Activated T-cell treated with anti-CD3 and anti-CD28 coated beads, Interleukin-2, amount 50 U/mL, for 1 hour (primary cell): ENCODE measurements at regions not wholly inside any gene's neighbourhood (a gene's known extent, or its start where the extent isn't known, plus 50 kb on each side); places are given as distances from the start of the nearest gene placed in this dataset.

Source experiments
- DNase-seq: peaks from one replicate; pipeline ENCODE4 v3.0.0-alpha.2; 2020

DNA sequence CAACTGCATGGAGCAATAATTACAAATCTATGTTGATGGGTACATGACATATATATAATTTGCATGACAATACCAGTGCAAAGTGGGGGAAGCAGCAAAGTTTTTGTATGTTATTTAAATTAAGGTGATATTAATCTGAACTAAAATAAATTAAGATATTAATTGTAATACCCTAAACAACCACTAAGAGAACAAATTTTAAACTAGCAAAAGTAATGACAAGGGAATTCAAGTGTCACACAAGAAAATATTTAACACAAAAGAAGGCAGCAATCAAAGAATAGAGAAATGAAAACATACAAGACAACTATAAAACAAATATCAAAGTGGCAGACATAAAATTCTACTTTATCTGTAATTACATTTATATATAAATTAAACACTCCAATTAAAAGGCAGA lies 2003.4 kb downstream of the MAT2B start:
- no peak for DNase-seq

DNA sequence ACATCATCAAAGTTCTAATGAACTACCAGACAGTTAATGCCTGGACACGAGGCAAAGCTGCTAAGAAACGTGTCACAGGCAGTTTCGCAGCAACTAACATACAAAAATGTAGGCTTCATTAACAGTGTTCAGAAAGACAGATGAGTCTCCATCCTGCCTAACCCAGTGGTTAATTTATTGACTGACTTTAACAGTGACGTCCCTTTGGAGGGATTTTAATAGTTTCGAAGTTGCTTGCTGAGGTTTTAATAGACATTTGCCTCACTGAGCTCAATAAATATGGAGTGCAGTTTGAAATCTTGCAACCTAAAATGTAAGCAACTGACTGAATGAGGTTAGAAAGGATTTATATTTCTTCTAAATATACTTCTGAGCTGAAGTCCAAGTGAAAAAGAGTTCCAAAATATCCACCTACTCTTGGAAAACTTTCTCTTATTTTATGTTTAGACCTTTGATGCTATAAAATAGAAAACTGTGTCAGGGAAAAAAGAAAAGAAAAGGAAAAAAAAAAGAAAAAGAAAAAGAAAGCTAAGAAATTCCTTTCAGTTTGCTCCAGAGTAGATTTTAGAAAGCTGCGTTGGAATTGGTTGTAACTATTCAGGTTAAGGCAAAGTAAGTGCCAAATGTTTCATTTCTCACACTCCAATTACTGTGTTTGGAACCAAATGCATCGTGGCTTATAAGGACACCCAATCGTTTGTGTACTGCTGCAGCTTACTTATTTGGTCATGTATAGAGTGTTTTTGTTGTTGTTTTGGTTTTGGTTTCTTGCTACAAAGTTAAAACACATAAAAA lies 2016.6 kb downstream of the MAT2B start:
- no peak for DNase-seq

DNA sequence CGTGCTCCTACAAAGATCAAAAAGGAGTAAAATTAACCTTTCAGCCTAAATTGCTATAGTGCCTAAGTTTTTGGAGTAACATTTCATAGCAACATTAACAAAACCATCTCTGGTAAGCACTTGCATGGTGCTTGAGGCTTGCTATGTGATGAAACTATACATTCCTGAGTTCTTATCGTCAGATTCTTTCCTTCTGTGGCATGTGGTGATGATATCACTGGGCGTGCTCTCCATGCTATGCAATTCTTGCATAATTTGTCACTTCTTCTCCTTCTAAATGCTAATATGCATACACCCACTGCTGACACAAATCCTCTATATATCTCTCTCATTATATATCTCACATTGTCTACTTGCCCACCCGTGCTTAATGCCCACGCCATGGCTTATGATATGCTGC lies 2019.9 kb downstream of the MAT2B start:
- no peak for DNase-seq

GRCh38 chr5:165526357-165526756 lies 2020.9 kb downstream of the MAT2B start:
- DNase-seq = no peak

DNA sequence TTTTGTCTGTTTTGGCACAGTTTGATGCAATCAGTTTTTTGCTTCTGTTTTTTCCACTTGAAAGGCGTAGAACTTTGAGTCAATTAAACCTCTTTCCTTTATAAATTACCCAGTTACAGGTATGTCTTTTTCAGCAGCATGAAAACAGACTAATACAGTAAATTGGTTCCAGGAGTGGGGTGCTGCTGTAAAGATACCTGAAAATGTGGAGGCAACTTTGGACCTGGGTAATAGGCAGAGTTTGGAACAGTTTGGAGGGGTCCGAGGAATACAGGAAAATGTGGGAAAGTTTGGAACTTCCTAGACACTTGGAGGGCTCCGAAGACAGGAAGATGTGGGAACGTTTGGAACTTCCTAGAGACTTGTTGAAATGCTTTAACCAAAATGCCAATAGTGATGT lies 2022.2 kb downstream of the MAT2B start:
- no peak for DNase-seq

- DNase-seq = no peak
These were observed 2032.6 kb downstream of the MAT2B start for GRCh38 chr5:165538065-165538464.

- no peak for DNase-seq
These were observed 2054.2 kb downstream of the MAT2B start for GRCh38 chr5:165559645-165560044.

DNA sequence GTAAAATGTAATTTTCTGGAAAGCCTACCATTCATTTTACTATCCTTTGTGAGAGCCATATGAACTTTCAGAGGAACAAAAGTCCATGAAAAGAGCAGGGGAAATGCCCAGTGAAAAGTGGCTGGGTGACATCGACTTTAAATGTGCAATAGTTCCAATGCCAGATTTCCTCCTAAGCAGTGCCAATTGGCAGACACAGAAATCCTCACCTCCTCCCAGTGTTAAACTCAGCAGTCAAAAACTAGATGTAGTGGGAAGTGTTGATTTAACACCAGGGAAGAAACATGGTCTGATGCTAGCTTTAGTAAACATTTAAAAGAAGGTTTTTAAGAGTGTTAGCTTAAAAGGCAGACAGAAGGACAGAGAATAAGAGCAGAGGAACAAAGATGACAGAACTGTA lies 2055.2 kb downstream of the MAT2B start:
- no peak for DNase-seq

- no peak for DNase-seq
These were observed 2060.5 kb downstream of the MAT2B start for GRCh38 chr5:165565911-165566310.

GRCh38 chr5:165569551-165569950 lies 2064.1 kb downstream of the MAT2B start:
- no peak for DNase-seq

DNA sequence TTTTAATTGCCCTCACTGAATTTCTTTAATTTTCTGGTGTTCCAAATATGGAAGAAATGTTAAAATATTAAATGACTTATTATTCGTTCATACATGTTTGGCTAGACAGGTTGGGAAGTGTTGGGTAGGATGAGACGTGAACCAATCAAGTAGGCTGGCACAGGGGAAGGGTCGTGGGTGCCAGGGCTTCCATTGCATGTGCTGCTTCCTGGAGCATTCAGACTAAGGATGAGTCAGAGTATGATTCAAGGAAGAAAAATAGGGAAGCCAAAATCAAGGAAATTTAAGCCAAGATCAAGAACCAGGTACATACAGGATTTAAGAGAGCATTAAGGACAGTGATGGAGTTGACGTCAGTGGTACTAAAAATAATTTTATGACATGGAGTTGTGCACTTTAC lies 2068.0 kb downstream of the MAT2B start:
- DNase-seq = no peak

DNA sequence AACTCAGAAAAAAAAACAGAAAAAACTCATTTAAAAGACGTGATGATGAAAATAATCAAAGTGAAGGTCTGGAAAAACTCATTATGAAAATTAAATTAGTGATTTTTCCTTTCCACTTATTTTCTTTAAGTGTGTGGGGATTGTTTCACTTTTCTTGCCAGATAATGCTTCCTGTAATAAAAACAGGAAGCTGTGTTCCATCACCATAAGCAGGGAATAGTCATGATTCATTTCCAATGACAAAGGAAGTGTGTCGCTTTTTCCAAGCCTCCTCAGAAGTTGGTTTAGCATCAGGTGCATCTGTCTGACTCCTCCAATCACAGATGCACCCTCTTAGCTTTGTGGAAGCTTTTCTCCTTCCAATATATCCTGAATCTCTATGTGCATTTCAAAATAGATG lies 2068.7 kb downstream of the MAT2B start:
- DNase-seq = no peak

DNA sequence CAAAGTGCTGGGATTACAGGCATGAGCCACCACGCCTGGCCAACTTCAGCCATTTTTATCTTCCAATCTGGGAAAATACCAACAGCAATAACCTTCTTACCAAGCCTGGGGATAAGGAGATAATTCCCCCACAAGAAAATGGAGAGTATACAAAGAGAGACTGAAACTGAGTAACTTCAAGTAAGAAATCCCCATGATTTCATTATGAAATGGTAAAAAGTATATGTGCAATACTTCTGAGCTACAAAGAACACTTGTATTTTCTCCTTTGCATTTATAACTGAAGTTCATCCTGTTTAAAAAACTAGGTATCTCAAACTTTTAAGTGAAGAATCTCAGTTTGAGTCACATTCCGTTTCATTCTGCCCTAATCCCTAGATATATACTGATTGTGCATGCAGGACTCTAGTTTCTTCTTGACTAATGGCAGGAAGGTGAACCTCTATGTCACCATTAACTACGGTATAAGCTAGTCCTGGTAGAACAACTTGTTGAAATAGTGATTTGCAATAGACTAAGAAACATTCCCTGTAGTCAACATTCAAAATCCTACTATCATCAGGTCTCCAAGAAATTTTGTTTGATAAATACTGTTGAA lies 2071.4 kb downstream of the MAT2B start:
- DNase-seq = no peak

DNA sequence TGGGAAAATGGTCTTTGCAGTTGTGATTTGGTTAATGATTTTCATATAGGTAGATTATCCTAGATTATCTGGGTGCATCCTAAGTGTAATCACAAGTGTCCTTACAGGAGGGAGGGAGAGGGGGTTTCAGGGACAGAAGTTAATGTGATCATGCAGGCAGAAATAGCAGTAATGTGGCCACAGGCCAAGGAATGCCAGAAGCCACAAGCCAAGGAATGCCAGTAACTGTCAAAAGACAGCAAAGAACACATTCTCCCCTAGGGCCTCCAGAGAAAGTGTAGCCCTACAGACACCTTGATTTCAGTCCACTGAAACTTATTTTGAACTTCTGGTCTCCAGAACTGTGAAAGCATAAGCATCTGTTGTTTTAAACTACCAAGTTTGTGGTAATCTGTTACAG lies 2074.5 kb downstream of the MAT2B start:
- DNase-seq = no peak

DNA sequence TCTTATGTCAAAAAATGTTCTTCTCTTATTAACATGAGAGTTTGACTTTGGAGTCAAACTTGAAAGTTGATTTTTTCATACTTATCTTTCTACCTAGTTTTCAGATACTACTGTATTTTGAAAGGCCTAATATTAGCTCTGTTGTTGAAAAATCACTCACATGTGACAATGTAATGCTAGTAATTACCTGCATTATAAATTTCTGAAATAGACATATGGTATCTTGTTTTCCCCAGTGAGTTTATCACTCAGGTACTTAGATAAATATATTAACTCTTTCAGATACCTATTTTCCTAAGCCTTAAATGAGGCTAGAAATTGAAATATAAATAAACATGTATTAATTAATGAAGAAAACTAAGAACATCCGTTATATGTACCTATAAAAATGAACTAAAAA lies 2089.3 kb downstream of the MAT2B start:
- DNase-seq = no peak

DNA sequence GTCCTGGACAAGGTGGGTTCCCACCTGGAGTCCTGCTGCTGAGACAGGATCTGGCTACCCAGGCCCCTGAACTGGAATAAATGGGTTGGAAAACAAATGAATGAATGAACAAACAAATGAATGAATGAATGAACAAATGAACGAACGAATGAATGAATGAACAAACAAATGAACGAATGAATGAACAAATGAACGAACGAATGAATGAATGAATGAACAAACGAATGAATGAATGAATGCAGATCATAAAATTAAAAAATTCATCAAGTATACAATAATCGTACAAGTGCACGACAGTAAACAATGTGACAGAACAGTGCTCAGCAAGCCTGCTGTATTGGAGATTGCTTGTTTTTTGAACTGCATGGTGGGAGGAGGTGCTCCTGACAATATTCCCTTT lies 2097.1 kb downstream of the MAT2B start:
- DNase-seq = no peak

- no peak for DNase-seq
These were observed 2101.6 kb downstream of the MAT2B start for GRCh38 chr5:165607026-165607425.

DNA sequence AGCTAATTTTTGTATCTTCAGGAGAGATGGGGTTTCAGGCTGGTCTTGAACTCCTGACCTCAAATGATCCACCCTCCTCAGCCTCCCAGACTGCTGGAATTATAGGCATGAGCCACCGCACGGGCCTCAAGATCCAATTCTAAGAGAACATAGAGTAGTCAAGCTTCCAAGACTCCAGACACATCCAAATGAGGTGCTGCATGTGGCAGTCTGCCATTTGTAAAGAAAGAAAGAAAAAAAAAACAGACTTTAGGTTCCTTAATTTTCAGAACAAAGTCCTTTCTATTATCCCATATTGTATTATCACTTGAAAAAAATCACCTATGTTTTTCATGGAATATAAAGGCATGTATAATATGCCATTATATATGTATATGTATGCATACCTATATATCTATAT lies 2104.5 kb downstream of the MAT2B start:
- no peak for DNase-seq

DNA sequence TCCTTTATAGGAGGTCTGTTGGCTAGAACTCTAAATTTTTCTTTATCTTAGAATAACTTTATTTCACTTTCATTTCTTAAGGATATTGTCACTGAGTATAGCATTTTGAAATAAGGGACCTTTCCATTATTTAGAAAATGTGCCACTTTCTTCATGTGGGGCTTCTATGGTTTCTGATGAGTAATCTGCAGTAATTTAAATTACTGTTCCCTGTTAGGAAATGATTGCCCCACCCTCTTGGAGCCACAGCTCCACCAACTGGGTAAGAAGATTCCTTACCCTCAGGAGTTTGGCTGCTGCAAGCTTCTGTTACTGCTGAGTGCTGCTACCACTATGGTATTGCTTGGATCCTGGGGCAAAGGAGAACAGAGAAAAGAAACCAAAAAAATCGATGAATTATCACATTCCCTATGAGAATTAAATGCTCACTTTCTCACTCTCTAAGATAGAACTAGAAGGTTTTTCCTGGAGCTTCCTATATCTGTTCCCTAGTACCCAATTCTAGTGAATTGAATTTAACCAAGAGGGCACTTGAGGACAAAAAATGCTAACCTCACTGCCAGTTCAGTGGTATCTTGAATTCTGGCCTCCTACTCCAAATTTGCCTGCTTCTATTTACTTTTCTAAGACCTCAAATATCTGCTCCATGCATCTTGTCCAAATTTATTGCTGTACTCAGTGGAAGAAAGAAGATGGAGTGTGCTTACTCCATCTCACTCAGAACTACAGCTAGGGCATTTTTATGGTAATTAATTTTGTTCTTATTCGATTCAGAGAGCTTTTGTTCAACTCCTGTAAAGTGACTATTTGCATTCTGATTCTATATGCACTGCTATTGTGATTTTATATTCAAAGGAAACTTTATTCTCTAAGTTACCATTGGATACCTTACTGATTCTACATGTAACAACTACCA lies 2111.3 kb downstream of the MAT2B start:
- DNase-seq = no peak

DNA sequence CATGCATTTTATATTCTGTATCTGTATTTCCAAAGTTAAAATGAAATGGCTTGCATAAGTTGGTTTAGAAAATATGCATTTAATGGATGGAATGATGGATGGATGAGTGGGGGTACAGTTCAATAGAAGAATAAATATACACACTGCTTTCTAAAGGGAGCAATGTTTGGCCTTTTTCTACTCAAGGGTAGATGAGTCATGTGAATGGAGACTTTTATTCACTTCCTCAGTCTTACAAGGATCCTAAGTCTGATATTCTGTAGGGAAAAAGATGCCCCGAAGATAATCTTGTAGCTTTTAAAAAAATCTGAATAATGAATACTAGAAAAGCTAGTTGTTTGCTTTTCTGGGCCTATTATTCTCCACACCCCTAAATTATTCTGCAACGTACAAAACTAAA lies 2112.1 kb downstream of the MAT2B start:
- no peak for DNase-seq

- no peak for DNase-seq
These were observed 2115.0 kb downstream of the MAT2B start for GRCh38 chr5:165620394-165620793.

GRCh38 chr5:165622864-165623536 lies 2117.6 kb downstream of the MAT2B start:
- DNase-seq = no peak
